SK-N-MC (cell line): ENCODE measurements at regions not wholly inside any gene's neighbourhood (a gene's known extent, or its start where the extent isn't known, plus 50 kb on each side); places are given as distances from the start of the nearest gene placed in this dataset.

Experiments
- EZH2 ChIP-seq: fragments of 200-600 bp; sonication (generic); IDR thresholded peaks from one replicate; pipeline ENCODE4 v1.6.1; 2017; ENCODE audit warnings: antibody characterized with exemption
- FOXP2 ChIP-seq: optimal IDR thresholded peaks from 2 replicates; pipeline ENCODE3; 2011; ENCODE audit warnings: mild to moderate bottlenecking, moderate library complexity; ENCODE audit not compliant: insufficient read depth; ENCODE audit errors: extremely low read length, control extremely low read depth
- POLR2AphosphoS5 ChIP-seq: IDR thresholded peaks from 2 replicates; pipeline ENCODE4 v1.6.1; 2012; ENCODE audit warnings: mild to moderate bottlenecking, low read depth, low read length, borderline replicate concordance

DNA sequence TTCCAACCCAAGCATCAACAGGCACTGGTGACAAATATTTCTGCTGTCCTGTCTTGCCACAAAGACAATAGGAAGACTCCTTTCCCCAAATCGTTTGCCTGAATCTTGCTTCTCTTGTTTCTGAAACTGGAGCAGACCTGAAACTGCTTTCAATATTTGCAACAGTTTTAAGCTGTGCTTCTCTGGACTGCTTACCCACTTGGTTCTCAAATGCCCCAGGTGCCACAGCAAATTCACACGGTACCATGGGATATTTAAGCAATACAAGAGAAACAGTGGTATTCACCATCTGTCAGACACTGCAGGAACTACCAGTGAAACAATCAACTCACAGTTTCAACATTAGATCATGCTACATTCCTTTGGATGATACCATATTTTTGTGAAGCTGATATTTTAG is 309.4 kb downstream of the PARP8 start:
- TF ChIP-seq POLR2AphosphoS5: no peak
- TF ChIP-seq EZH2: no peak
- TF ChIP-seq FOXP2: no peak
